ENCODE measurements at regions not wholly inside any gene's neighbourhood (a gene's known extent, or its start where the extent isn't known, plus 50 kb on each side); places are given as distances from the start of the nearest gene placed in this dataset.
"Not testable (repeated sequence)": the region's sequence is repeated elsewhere in the genome, so short reads cannot be mapped to it uniquely, and the experiment has no call there.

- no peak for DNase-seq (ENCODE audit: low read depth, low spot score)
Observed at GRCh38 chr4:141455651-141456050, 180.7 kb upstream of the IL15 start.

DNA sequence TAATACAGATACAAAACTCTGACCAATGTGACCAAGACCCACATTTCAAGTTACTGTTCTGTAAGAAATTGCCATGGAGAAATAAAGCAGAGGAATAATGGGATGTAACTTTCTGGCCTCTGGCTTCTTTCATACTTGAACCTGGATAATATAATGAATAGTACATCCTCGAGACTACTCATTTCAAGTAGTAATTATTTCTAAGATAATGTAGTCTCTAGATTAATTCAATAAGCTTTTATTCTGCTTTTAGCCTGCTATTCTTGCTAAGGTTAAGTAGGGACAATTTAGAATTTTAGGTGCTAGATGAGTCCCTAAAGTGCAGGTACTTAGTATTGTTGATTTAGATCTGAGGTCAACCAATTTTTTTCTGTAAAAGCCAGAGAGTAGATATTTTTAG lies 178.7 kb upstream of the IL15 start:
- no peak for DNase-seq (ENCODE audit: low read depth, low spot score)

DNA sequence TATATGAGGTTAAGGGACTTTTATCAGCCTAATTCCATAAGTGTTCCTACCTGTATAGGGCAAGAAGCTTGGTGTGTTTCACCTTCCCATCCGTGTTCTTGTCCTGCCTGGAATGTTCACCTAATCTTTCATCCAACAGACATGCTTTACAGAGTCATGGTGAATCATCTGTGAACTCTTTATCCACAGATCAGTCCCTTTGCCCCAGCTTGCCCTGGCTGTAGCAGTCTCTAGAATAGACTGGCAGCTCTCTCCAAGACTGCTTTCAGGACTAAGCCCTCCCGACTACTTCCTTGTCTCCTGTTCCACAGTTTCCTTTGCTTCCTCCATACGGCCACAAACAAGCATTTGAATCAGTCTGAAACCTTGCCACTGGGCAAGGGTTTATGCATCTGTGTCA lies 177.9 kb upstream of the IL15 start:
- DNase-seq (ENCODE audit: low read depth, low spot score) = no peak

DNA sequence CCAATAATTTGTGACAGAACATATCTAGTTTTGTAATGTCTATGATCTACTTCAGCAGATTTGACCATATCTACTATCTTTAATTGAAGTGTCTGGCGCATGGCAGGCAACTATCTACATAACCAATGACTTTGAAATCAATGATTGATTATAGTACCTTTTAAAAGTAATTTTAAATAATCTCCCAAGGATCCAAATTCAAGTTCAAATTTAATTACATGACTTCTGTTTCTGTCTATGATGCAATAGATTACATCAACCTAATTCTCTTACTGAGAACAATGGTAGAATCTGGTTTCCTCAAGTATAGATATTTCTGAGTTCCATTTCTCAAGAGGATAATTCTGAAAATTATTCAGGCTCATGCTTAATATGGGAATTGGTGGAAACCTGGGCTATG lies 177.4 kb upstream of the IL15 start:
- DNase-seq (ENCODE audit: low read depth, low spot score) = no peak

GRCh38 chr4:141462361-141462760 lies 174.0 kb upstream of the IL15 start:
- DNase-seq (ENCODE audit: low read depth, low spot score) = no peak

DNA sequence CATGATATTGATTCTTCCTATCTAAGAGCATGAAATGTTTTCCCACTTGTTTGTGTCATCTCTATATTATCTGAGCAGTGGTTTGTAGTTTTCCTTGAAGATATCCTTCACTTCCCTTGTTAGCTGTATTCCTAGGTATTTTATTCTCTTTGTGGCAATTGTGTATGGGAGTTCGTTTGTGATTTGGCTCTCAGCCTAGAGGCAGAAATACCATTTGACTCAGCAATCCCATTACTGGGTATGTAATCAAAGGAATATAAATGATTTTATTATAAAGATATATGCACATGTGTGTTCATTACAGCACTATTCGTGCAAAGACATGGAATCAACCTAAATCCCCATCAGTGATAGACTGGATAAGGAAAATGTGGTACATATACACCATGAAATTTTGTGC lies 172.7 kb upstream of the IL15 start:
- no peak for DNase-seq (ENCODE audit: low read depth, low spot score)

DNA sequence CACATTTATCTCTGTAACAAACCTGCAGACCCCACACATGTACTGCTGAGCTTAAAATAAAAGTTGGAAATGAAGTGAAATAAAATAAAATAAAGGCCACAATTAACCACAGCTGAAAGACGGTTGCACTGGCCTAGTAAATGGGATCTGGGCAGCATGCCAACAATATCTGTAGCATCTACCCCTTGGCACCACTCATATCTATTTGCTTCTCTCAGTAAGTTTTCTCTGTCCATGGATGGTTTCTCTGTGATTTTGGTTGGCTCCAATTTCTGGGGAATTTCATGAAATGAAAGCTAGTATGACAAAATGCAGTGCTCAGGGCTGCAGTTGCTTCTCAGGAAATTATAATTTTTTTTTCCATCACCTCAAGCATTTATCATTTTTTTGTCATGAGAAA lies 172.0 kb upstream of the IL15 start:
- DNase-seq (ENCODE audit: low read depth, low spot score) = no peak

DNA sequence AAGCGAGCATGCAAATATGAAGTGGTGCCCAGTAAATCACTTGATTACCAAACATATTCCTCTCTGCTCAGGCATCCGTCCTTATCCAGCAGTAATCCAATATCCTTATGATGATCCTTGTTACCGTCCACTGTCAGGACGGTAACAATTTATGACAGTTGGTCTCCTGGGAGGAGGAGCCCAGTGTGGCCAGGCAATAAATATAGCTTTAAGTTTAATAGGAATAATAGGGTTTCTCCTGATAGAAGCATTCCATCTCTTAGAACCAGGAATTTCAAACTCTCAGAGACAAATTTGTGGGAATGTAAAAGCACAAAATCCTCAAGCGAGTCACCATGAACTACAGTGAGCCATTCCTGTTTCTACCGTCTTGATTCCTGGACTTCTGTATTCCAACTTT lies 171.2 kb upstream of the IL15 start:
- DNase-seq (ENCODE audit: low read depth, low spot score) = no peak

DNA sequence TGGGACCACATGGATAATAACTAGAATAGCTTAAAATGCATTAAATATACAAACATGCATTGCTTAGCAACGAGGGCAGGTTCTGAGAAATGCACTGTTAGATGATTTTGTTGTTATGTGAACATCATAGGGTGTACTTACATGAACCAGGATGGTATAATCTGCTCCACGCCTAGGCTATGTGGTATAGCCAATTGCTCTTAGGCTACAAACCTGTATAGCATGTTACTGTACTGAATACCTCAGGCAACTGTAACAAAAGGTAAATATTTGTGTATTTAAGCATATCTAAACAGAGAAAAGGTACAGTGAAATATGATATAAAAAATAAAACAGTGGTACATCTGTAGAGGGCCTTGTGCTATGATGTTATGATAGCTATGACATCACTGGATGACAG lies 169.2 kb upstream of the IL15 start:
- DNase-seq (ENCODE audit: low read depth, low spot score) = no peak

DNA sequence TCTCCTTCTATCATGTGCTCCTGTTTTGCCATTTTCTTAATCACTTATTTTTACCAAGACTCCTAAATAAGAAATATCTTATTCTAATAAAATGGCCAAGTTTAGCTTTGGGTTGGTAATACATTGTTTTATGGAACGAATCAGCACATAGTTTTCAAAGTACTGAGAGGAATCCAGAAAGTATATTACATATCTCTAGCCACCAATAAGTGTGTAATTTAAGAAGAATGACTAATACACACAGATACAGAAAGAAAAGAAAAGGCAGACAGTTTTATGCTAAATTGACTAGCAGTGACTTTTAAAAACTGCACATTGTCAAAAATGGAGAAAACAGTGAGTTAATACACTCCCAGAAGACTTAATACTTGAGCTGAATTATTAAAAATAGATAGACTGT lies 167.0 kb upstream of the IL15 start:
- no peak for DNase-seq (ENCODE audit: low read depth, low spot score)

DNA sequence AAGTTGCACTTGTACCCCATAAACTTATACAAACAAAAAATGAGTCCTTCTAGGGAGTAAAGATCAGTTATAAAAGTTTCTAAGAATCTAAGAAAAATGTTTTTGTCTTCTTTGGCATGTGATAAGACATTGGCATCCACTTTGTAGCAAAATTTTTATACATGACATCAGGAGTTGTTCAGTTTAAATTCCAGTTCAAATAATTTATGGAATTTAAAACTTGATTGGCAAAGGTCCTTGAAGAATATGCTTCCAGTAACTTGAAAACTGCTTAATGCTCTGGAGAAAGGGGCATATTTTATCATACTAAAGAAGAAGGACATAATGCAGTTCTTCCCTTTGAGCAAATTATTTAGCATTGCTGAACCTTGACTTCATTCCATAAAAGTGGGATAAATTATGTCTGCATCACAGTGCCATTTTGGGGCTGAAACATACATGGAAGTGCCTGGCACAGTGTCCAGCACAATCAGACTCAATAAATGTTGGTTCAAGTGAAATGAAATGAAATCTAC lies 163.3 kb upstream of the IL15 start:
- DNase-seq (ENCODE audit: low read depth, low spot score) = no peak

DNA sequence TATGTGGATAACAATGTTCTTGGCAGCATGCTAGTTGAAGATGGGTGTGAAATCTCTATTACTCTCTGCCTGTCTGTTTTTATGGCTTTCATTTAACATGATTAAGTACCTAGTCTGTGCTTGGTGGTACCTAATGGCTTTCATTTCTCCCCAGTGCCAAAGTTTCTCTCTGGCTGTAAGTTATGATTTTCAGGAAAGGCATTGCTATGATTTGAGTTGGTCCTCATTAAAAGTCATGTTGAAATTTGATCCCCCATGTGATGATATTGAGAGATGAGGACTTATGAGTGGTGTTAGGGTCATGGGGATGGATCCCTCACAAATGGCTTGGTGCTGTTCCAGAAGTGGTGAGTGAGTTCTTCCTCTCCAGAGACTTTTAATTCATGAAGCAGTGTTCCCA lies 162.4 kb upstream of the IL15 start:
- DNase-seq (ENCODE audit: low read depth, low spot score) = no peak

- no peak for DNase-seq (ENCODE audit: low read depth, low spot score)
Observed at GRCh38 chr4:141480950-141481349, 155.4 kb upstream of the IL15 start.

- not testable (repeated sequence) for DNase-seq (ENCODE audit: low read depth, low spot score)
Observed at GRCh38 chr4:141484298-141484697, 152.1 kb upstream of the IL15 start.

GRCh38 chr4:141486375-141486997 lies 149.9 kb upstream of the IL15 start:
- no peak for DNase-seq (ENCODE audit: low read depth, low spot score)

GRCh38 chr4:141497627-141498026 lies 138.8 kb upstream of the IL15 start:
- DNase-seq (ENCODE audit: low read depth, low spot score) = no peak

DNA sequence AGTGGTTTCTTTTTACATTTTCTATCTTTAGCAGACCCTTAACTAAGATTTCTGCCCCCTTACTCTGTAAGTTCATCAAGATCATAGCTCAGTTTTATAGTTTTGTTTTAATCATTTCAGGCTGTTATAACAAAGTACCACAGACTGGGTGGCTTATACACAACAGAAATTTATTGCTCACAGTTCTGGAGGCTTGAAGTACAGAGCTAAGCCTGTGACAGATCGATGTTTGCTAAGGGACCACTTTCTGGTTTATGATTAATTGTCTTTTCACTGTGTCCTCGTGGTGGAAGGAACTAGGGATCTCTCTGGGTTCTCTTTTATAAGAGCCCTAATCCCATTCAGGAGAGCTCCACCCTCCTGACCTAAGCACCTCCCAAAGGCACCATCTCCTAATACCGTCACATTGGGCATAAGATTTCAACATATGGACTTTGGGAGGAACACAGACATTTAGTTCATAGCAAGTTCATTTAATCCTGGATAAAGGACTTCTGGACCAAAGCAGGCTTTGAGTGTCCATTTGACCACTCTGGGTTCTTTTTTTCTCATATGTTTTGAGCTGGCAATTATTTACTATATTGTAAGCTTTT lies 137.0 kb upstream of the IL15 start:
- DNase-seq (ENCODE audit: low read depth, low spot score) = no peak

DNA sequence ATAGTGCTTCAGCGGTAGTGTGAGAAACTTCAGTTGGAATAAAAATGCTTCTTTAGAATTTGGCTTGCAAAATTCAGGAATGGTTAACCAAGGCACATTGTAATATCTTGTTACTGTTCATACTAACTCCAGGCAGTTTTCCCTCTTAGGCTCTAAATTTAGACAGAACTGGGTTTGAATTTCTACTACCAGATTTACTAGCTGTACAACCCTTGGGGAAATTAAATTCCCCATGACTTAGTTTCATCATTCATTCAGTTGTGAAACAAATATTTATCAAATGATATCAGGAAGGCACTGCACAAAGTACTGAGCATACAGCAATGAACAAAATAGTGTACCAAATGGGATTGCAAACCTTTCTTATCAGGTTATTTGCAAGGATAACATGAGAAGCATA lies 135.0 kb upstream of the IL15 start:
- DNase-seq (ENCODE audit: low read depth, low spot score) = no peak

- no peak for DNase-seq (ENCODE audit: low read depth, low spot score)
Observed at GRCh38 chr4:141501931-141502330, 134.5 kb upstream of the IL15 start.

GRCh38 chr4:141502755-141503154 lies 133.6 kb upstream of the IL15 start:
- DNase-seq (ENCODE audit: low read depth, low spot score) = no peak

DNA sequence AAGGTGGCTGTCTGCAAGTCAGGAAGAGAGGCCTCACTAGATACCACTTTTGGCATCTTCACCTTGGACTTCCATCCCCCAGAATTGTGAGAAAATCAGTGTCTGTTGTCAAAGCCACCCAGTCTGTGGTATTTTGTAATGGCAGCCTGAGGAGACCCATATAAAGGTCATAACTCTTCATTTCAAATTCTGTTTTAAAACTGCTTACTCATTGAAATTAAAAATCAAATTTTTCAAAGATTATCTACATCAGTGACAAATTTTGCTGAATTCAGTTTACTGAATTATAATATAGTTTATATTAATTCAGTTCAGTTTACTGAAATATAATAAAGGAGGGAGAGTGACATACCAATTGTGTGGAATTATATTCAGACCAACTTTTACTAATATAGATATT lies 133.1 kb upstream of the IL15 start:
- DNase-seq (ENCODE audit: low read depth, low spot score) = no peak

- no peak for DNase-seq (ENCODE audit: low read depth, low spot score)
Observed at GRCh38 chr4:141511055-141511454, 125.3 kb upstream of the IL15 start.

- DNase-seq (ENCODE audit: low read depth, low spot score) = no peak
Observed at GRCh38 chr4:141513866-141514265, 122.5 kb upstream of the IL15 start.

DNA sequence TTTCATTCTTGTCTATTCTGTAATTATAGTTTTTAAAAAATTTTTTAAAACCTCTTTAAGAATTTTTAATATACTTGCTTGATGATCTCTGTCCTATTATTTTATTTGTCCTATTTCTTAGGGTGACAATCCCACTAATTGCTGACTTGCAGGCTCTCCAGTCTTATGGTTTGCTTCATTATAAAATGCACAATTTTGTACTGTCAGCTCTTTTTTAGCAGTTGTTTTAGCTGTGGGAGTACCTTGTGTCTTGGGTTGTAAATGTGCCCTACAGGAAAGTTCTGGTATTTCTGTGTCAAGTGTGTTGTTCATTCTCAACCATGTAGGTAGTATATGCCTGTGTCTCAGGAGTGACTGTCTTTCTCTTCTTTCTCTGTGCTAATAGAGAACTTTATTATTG lies 118.2 kb upstream of the IL15 start:
- no peak for DNase-seq (ENCODE audit: low read depth, low spot score)

All from activated naive CD8-positive, alpha-beta T cell treated with anti-CD3 and anti-CD28 coated beads, Interleukin-2, amount 50 U/mL, for 16 hours (primary cell).